ENCODE measurements at regions not wholly inside any gene's neighbourhood (a gene's known extent, or its start where the extent isn't known, plus 50 kb on each side); places are given as distances from the start of the nearest gene placed in this dataset.

DNA sequence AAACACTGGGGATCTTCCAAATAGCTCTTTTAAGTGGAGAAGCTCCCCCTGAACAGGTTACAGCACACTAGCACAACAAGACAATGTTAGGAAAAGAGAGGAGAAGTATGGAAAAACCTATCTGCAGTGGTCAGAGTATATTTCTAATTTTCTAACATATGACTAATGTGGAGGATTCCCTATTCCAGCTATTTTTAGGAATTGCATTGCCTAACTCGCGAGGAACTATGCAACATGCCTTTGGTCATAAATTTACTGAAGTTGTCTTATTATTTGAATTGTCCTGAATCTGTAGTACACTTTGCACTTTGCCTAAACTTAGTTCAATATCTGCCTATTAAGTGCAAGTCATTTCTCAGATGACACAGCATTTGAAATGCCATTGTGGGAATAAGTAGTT is 381.4 kb downstream of the CCDC85A start:
- Histone ChIP-seq H3K4me2 (ENCODE audit: low read depth, low read length, poor library complexity, severe bottlenecking) (no peak overlapping the region), H3K79me2 (ENCODE audit: insufficient read depth, low read length) (no peaks in the 10 kb centered on the region), H3F3A (ENCODE audit: low read depth) (no peaks in the 10 kb centered on the region), H3K9me2 (replicated peaks; ENCODE audit: low read depth, low read length) (no peaks in the 10 kb centered on the region), H3K9me3 (ENCODE audit: insufficient read depth, low read depth, low read length) (no peaks in the 10 kb centered on the region), H3K36me3 (ENCODE audit: insufficient read depth, low read length) (no peaks in the 10 kb centered on the region), H2AFZ (ENCODE audit: low read length) (no peak overlapping the region), H3K4me1 (ENCODE audit: insufficient read depth, low read length, poor library complexity, severe bottlenecking) (no peaks in the 10 kb centered on the region), H4K20me1 (ENCODE audit: insufficient read depth, low read length, poor library complexity, severe bottlenecking) (no peaks in the 10 kb centered on the region), H3K4me3 (ENCODE audit: low read length, poor library complexity, severe bottlenecking) (no peak overlapping the region), H3K27me3 (ENCODE audit: insufficient read depth, low read length, poor library complexity, severe bottlenecking) (no peaks in the 10 kb centered on the region), H3K9ac (ENCODE audit: low read depth, low read length, poor library complexity, severe bottlenecking) (no peak overlapping the region)
- no peak for TF ChIP-seq EZH2phosphoT487 (IDR thresholded peaks at IDR 0.05; ENCODE audit: borderline replicate concordance)
- TF ChIP-seq, protein P1, sequence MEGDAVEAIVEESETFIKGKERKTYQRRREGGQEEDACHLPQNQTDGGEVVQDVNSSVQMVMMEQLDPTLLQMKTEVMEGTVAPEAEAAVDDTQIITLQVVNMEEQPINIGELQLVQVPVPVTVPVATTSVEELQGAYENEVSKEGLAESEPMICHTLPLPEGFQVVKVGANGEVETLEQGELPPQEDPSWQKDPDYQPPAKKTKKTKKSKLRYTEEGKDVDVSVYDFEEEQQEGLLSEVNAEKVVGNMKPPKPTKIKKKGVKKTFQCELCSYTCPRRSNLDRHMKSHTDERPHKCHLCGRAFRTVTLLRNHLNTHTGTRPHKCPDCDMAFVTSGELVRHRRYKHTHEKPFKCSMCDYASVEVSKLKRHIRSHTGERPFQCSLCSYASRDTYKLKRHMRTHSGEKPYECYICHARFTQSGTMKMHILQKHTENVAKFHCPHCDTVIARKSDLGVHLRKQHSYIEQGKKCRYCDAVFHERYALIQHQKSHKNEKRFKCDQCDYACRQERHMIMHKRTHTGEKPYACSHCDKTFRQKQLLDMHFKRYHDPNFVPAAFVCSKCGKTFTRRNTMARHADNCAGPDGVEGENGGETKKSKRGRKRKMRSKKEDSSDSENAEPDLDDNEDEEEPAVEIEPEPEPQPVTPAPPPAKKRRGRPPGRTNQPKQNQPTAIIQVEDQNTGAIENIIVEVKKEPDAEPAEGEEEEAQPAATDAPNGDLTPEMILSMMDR (conservative IDR thresholded peaks at IDR 0.05; ENCODE audit: low read length) = no peak

DNA sequence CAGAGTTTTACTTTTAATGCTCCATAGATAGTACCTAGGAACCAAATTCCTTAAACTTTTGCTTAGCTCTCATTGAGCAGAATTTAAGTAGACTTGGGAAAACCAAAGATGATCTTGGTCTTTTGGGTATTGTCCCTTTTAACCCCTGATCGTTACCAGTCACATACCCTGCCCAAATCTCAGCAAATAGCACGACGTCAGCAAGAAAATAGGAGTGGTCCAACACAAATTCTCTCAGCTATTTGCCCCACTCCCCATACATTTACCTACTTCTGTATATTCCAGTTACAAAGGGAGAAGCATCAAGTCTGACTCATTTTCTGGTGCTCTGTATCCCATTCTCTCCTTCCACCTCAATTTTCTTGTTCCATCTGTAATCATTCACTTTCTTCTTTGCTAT is 387.3 kb downstream of the CCDC85A start:
- no peak overlapping the region for H3K4me3 ChIP-seq (ENCODE audit: low read length, poor library complexity, severe bottlenecking)
- H3K36me3 ChIP-seq (ENCODE audit: insufficient read depth, low read length) = no peaks in the 10 kb centered on the region
- no peaks in the 10 kb centered on the region for H3K9me2 ChIP-seq (replicated peaks; ENCODE audit: low read depth, low read length)
- no peaks in the 10 kb centered on the region for H3K27me3 ChIP-seq (ENCODE audit: insufficient read depth, low read length, poor library complexity, severe bottlenecking)
- no peaks in the 10 kb centered on the region for H3F3A ChIP-seq (ENCODE audit: low read depth)
- H3K9me3 ChIP-seq (ENCODE audit: insufficient read depth, low read depth, low read length) = no peaks in the 10 kb centered on the region
- no peak overlapping the region for H2AFZ ChIP-seq (ENCODE audit: low read length)
- no peaks in the 10 kb centered on the region for H3K4me1 ChIP-seq (ENCODE audit: insufficient read depth, low read length, poor library complexity, severe bottlenecking)
- H3K9ac ChIP-seq (ENCODE audit: low read depth, low read length, poor library complexity, severe bottlenecking) = no peak overlapping the region
- H4K20me1 ChIP-seq (ENCODE audit: insufficient read depth, low read length, poor library complexity, severe bottlenecking) = no peaks in the 10 kb centered on the region
- H3K79me2 ChIP-seq (ENCODE audit: insufficient read depth, low read length) = no peaks in the 10 kb centered on the region
- no peak overlapping the region for H3K4me2 ChIP-seq (ENCODE audit: low read depth, low read length, poor library complexity, severe bottlenecking)
- TF ChIP-seq, protein P1 (conservative IDR thresholded peaks at IDR 0.05; ENCODE audit: low read length) = no peak
- no peak for TF ChIP-seq EZH2phosphoT487 (IDR thresholded peaks at IDR 0.05; ENCODE audit: borderline replicate concordance)

DNA sequence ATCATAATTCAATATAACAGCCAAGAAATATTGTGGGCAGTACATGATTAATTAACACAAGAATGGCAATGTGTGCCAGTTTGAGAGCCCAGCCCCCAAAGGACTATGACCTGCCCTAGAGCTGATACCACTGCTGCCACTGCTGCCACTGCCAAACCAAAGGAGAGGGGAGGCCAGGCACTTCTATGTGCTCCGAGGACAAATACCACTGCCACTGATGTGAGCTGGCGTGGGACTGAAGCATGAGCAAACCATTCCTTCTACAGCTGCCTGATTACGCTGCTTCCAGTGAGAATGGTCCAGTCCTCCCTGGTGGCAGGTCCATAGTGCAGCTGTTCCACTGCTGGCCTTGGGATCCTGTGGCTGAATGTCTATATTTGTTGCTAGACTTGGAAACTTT is 392.2 kb downstream of the CCDC85A start:
- no peaks in the 10 kb centered on the region for H3K36me3 ChIP-seq (ENCODE audit: insufficient read depth, low read length)
- H3F3A ChIP-seq (ENCODE audit: low read depth) = no peaks in the 10 kb centered on the region

More for the DNA sequence above, 392.2 kb downstream of the CCDC85A start:
- Histone ChIP-seq H2AFZ (ENCODE audit: low read length) (no peak overlapping the region), H3K9me3 (ENCODE audit: insufficient read depth, low read depth, low read length) (no peaks in the 10 kb centered on the region), H3K9me2 (replicated peaks; ENCODE audit: low read depth, low read length) (no peaks in the 10 kb centered on the region), H3K4me2 (ENCODE audit: low read depth, low read length, poor library complexity, severe bottlenecking) (no peak overlapping the region), H3K79me2 (ENCODE audit: insufficient read depth, low read length) (no peaks in the 10 kb centered on the region), H3K4me3 (ENCODE audit: low read length, poor library complexity, severe bottlenecking) (no peak overlapping the region), H4K20me1 (ENCODE audit: insufficient read depth, low read length, poor library complexity, severe bottlenecking) (no peaks in the 10 kb centered on the region), H3K9ac (ENCODE audit: low read depth, low read length, poor library complexity, severe bottlenecking) (no peak overlapping the region), H3K27me3 (ENCODE audit: insufficient read depth, low read length, poor library complexity, severe bottlenecking) (no peaks in the 10 kb centered on the region), H3K4me1 (ENCODE audit: insufficient read depth, low read length, poor library complexity, severe bottlenecking) (no peaks in the 10 kb centered on the region)
- TF ChIP-seq, protein P1 (conservative IDR thresholded peaks at IDR 0.05; ENCODE audit: low read length) = no peak
- TF ChIP-seq EZH2phosphoT487 (IDR thresholded peaks at IDR 0.05; ENCODE audit: borderline replicate concordance) = no peak
